ENCODE measurements at regions not wholly inside any gene's neighbourhood (a gene's known extent, or its start where the extent isn't known, plus 50 kb on each side); places are given as distances from the start of the nearest gene placed in this dataset.

GRCh38 chr17:33947762-33948161 is 307.3 kb upstream of the CCL2 start:
- Histone ChIP-seq H3K4me3 (ENCODE audit: control extremely low read depth in 1 of 5, extremely low read depth in 1 of 5, insufficient read depth in 1 of 5, low read depth in 2 of 5, low read length in 4 of 5) (no peak overlapping the region), H3K27me3 (replicated peaks in 1 of 4; ENCODE audit: control extremely low read depth in 1 of 4, control insufficient read depth in 3 of 4, insufficient read depth in 4 of 4, low read length in 3 of 4) (no peaks in the 10 kb centered on the region), H4K20me1 (ENCODE audit: control insufficient read depth, insufficient read depth, low read length, poor library complexity, severe bottlenecking) (no peaks in the 10 kb centered on the region), H3K9ac (ENCODE audit: low read length) (no peak overlapping the region), H2AFZ (ENCODE audit: insufficient read depth, low read depth, low read length, poor library complexity, severe bottlenecking) (no peak overlapping the region), H3K4me2 (replicated peaks; ENCODE audit: low read depth, low read length, poor library complexity, severe bottlenecking) (no peak overlapping the region), H3K9me3 (ENCODE audit: control extremely low read depth in 1 of 3, control insufficient read depth in 2 of 3, insufficient read depth in 1 of 3, low read length in 2 of 3) (no peaks in the 10 kb centered on the region), H3K4me1 (ENCODE audit: control insufficient read depth in 2 of 2, insufficient read depth in 2 of 2, low read length in 2 of 2) (no peaks in the 10 kb centered on the region), H3K79me2 (ENCODE audit: control insufficient read depth, insufficient read depth, low read length) (no peaks in the 10 kb centered on the region), H3K27ac (ENCODE audit: low read length in 2 of 2) (no peak overlapping the region), H3K36me3 (replicated peaks in 1 of 2; ENCODE audit: control extremely low read depth in 1 of 2, control insufficient read depth in 1 of 2, extremely low read depth in 1 of 2, insufficient read depth in 2 of 2, low read length in 1 of 2) (no peaks in the 10 kb centered on the region)
- H3K27me3 Mint-ChIP-seq = peaks cover 4% of the 10 kb centered on the region
- H3K27ac Mint-ChIP-seq = no peak overlapping the region
- no peaks in the 10 kb centered on the region for H3K9me3 Mint-ChIP-seq (ENCODE audit: insufficient read depth)
- ChIA-PET CTCF (no interaction called here), POLR2A (no interaction called here)
- no peak for DNase-seq
- intact Hi-C loops (cut with micrococcal nuclease) = no loop called here
- H3K4me3 Mint-ChIP-seq = no peak overlapping the region
- no peak for ATAC-seq (ENCODE audit: low read depth)
- TF ChIP-seq CTCF (IDR thresholded peaks at IDR 0.05) = no peak
- TF ChIP-seq EZH2 (IDR thresholded peaks at IDR 0.05; ENCODE audit: borderline replicate concordance, insufficient read depth, low read depth, low read length, poor library complexity, severe bottlenecking) = no peak
- H3K4me1 Mint-ChIP-seq = no peaks in the 10 kb centered on the region

DNA sequence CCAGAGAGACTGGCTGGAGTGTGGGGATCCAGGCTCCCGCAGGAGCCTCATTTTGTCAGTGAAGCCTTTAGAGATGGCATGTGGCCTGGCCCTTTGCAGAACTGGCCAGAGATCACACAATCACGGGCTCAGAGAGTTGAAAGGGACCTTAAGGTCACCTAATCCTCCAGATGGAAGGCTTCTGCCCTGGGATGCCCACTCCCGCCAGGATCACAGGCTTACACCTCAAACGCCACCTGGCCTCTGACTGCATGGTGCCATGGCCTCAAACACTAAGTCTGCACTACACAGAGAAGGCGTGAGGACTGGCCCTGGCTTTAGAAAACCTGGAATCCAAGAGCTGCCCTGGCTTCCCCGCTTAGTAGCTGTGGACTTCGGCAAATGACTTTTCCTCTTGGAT is 306.8 kb upstream of the CCL2 start:
- H3K9ac ChIP-seq (ENCODE audit: low read length) = no peak overlapping the region
- Mint-ChIP-seq H3K4me1 (no peaks in the 10 kb centered on the region), H3K27me3 (peaks cover 4% of the 10 kb centered on the region), H3K9me3 (ENCODE audit: insufficient read depth) (no peaks in the 10 kb centered on the region), H3K4me3 (no peak overlapping the region), H3K27ac (no peak overlapping the region)
- CTCF ChIA-PET = no interaction called here
- TF ChIP-seq CTCF (IDR thresholded peaks at IDR 0.05) (no peak), EZH2 (IDR thresholded peaks at IDR 0.05; ENCODE audit: borderline replicate concordance, insufficient read depth, low read depth, low read length, poor library complexity, severe bottlenecking) (no peak)
- no peaks in the 10 kb centered on the region for H3K79me2 ChIP-seq (ENCODE audit: control insufficient read depth, insufficient read depth, low read length)
- H3K27ac ChIP-seq (ENCODE audit: low read length in 2 of 2) = no peak overlapping the region
- POLR2A ChIA-PET = no interaction called here
- DNase-seq (no peak), ATAC-seq (ENCODE audit: low read depth) (no peak)
- intact Hi-C loops (cut with micrococcal nuclease) = no loop called here
- H3K36me3 ChIP-seq (replicated peaks in 1 of 2; ENCODE audit: control extremely low read depth in 1 of 2, control insufficient read depth in 1 of 2, extremely low read depth in 1 of 2, insufficient read depth in 2 of 2, low read length in 1 of 2) = no peaks in the 10 kb centered on the region
- no peaks in the 10 kb centered on the region for H3K4me1 ChIP-seq (ENCODE audit: control insufficient read depth in 2 of 2, insufficient read depth in 2 of 2, low read length in 2 of 2)
- 85% methylated on average over 7 of the region's 7 CpGs for WGBS (ENCODE audit: insufficient coverage)
- no peak overlapping the region for H2AFZ ChIP-seq (ENCODE audit: insufficient read depth, low read depth, low read length, poor library complexity, severe bottlenecking)
- no peak overlapping the region for H3K4me3 ChIP-seq (ENCODE audit: control extremely low read depth in 1 of 5, extremely low read depth in 1 of 5, insufficient read depth in 1 of 5, low read depth in 2 of 5, low read length in 4 of 5)
- H4K20me1 ChIP-seq (ENCODE audit: control insufficient read depth, insufficient read depth, low read length, poor library complexity, severe bottlenecking) = no peaks in the 10 kb centered on the region
- H3K9me3 ChIP-seq (ENCODE audit: control extremely low read depth in 1 of 3, control insufficient read depth in 2 of 3, insufficient read depth in 1 of 3, low read length in 2 of 3) = no peaks in the 10 kb centered on the region
- H3K27me3 ChIP-seq (replicated peaks in 1 of 4; ENCODE audit: control extremely low read depth in 1 of 4, control insufficient read depth in 3 of 4, insufficient read depth in 4 of 4, low read length in 3 of 4) = no peaks in the 10 kb centered on the region
- H3K4me2 ChIP-seq (replicated peaks; ENCODE audit: low read depth, low read length, poor library complexity, severe bottlenecking) = no peak overlapping the region
